ENCODE measurements at regions not wholly inside any gene's neighbourhood (a gene's known extent, or its start where the extent isn't known, plus 50 kb on each side); places are given as distances from the start of the nearest gene placed in this dataset.

GRCh38 chr10:105827133-105827532 is 1186.0 kb downstream of the SORCS3 start:
- Histone ChIP-seq H3K9me3 (ENCODE audit: control insufficient read depth in 2 of 2, low read length in 2 of 2) (no peaks in the 10 kb centered on the region), H3K4me3 (ENCODE audit: low read length in 2 of 2) (no peak overlapping the region), H3K36me3 (ENCODE audit: control insufficient read depth in 2 of 2, insufficient read depth in 2 of 2, low read length in 2 of 2) (no peaks in the 10 kb centered on the region), H3K4me1 (ENCODE audit: control insufficient read depth in 2 of 2, insufficient read depth in 2 of 2, low read length in 2 of 2) (no peaks in the 10 kb centered on the region), H3K9ac (ENCODE audit: low read depth in 1 of 2, low read length in 2 of 2) (no peak overlapping the region), H3K27ac (ENCODE audit: low read depth in 2 of 2, low read length in 2 of 2) (no peak overlapping the region), H3K27me3 (ENCODE audit: control insufficient read depth in 2 of 2, insufficient read depth in 2 of 2, low read length in 2 of 2) (no peaks in the 10 kb centered on the region)

- H3K9me3 ChIP-seq (ENCODE audit: control insufficient read depth in 2 of 2, low read length in 2 of 2), result no peaks in the 10 kb centered on the region
- H3K27me3 ChIP-seq (ENCODE audit: control insufficient read depth in 2 of 2, insufficient read depth in 2 of 2, low read length in 2 of 2), result no peaks in the 10 kb centered on the region
- H3K4me1 ChIP-seq (ENCODE audit: control insufficient read depth in 2 of 2, insufficient read depth in 2 of 2, low read length in 2 of 2), result no peaks in the 10 kb centered on the region
- H3K36me3 ChIP-seq (ENCODE audit: control insufficient read depth in 2 of 2, insufficient read depth in 2 of 2, low read length in 2 of 2), result no peaks in the 10 kb centered on the region
- H3K27ac ChIP-seq (ENCODE audit: low read depth in 2 of 2, low read length in 2 of 2), result no peak overlapping the region
- no peak overlapping the region for H3K9ac ChIP-seq (ENCODE audit: low read depth in 1 of 2, low read length in 2 of 2)
- no peak overlapping the region for H3K4me3 ChIP-seq (ENCODE audit: low read length in 2 of 2)
Observed at GRCh38 chr10:105807935-105808587, 1167.0 kb downstream of the SORCS3 start.

GRCh38 chr10:105803206-105803605 is 1162.1 kb downstream of the SORCS3 start:
- H3K9me3 ChIP-seq (ENCODE audit: control insufficient read depth in 2 of 2, low read length in 2 of 2), result no peaks in the 10 kb centered on the region
- H3K27me3 ChIP-seq (ENCODE audit: control insufficient read depth in 2 of 2, insufficient read depth in 2 of 2, low read length in 2 of 2), result no peaks in the 10 kb centered on the region
- no peak overlapping the region for H3K27ac ChIP-seq (ENCODE audit: low read depth in 2 of 2, low read length in 2 of 2)
- no peak overlapping the region for H3K9ac ChIP-seq (ENCODE audit: low read depth in 1 of 2, low read length in 2 of 2)
- H3K4me1 ChIP-seq (ENCODE audit: control insufficient read depth in 2 of 2, insufficient read depth in 2 of 2, low read length in 2 of 2), result no peaks in the 10 kb centered on the region
- H3K4me3 ChIP-seq (ENCODE audit: low read length in 2 of 2), result no peak overlapping the region
- H3K36me3 ChIP-seq (ENCODE audit: control insufficient read depth in 2 of 2, insufficient read depth in 2 of 2, low read length in 2 of 2), result no peaks in the 10 kb centered on the region

GRCh38 chr10:105800641-105801040 is 1159.6 kb downstream of the SORCS3 start:
- H3K9ac ChIP-seq (ENCODE audit: low read depth in 1 of 2, low read length in 2 of 2), result no peak overlapping the region
- H3K9me3 ChIP-seq (ENCODE audit: control insufficient read depth in 2 of 2, low read length in 2 of 2), result no peaks in the 10 kb centered on the region
- H3K4me3 ChIP-seq (ENCODE audit: low read length in 2 of 2), result no peak overlapping the region
- H3K4me1 ChIP-seq (ENCODE audit: control insufficient read depth in 2 of 2, insufficient read depth in 2 of 2, low read length in 2 of 2), result no peaks in the 10 kb centered on the region
- H3K36me3 ChIP-seq (ENCODE audit: control insufficient read depth in 2 of 2, insufficient read depth in 2 of 2, low read length in 2 of 2), result no peaks in the 10 kb centered on the region
- no peaks in the 10 kb centered on the region for H3K27me3 ChIP-seq (ENCODE audit: control insufficient read depth in 2 of 2, insufficient read depth in 2 of 2, low read length in 2 of 2)
- H3K27ac ChIP-seq (ENCODE audit: low read depth in 2 of 2, low read length in 2 of 2), result no peak overlapping the region

- Histone ChIP-seq H3K27ac (ENCODE audit: low read depth in 2 of 2, low read length in 2 of 2) (no peak overlapping the region), H3K9ac (ENCODE audit: low read depth in 1 of 2, low read length in 2 of 2) (no peak overlapping the region), H3K4me1 (ENCODE audit: control insufficient read depth in 2 of 2, insufficient read depth in 2 of 2, low read length in 2 of 2) (no peaks in the 10 kb centered on the region), H3K27me3 (ENCODE audit: control insufficient read depth in 2 of 2, insufficient read depth in 2 of 2, low read length in 2 of 2) (no peaks in the 10 kb centered on the region), H3K9me3 (ENCODE audit: control insufficient read depth in 2 of 2, low read length in 2 of 2) (no peaks in the 10 kb centered on the region), H3K36me3 (ENCODE audit: control insufficient read depth in 2 of 2, insufficient read depth in 2 of 2, low read length in 2 of 2) (no peaks in the 10 kb centered on the region), H3K4me3 (ENCODE audit: low read length in 2 of 2) (no peak overlapping the region)
Observed at GRCh38 chr10:105798328-105798889, 1157.3 kb downstream of the SORCS3 start.

GRCh38 chr10:105797234-105797890 is 1156.3 kb downstream of the SORCS3 start:
- H3K4me1 ChIP-seq (ENCODE audit: control insufficient read depth in 2 of 2, insufficient read depth in 2 of 2, low read length in 2 of 2), result no peaks in the 10 kb centered on the region
- H3K9ac ChIP-seq (ENCODE audit: low read depth in 1 of 2, low read length in 2 of 2), result no peak overlapping the region
- H3K27ac ChIP-seq (ENCODE audit: low read depth in 2 of 2, low read length in 2 of 2), result no peak overlapping the region
- no peaks in the 10 kb centered on the region for H3K36me3 ChIP-seq (ENCODE audit: control insufficient read depth in 2 of 2, insufficient read depth in 2 of 2, low read length in 2 of 2)
- no peaks in the 10 kb centered on the region for H3K27me3 ChIP-seq (ENCODE audit: control insufficient read depth in 2 of 2, insufficient read depth in 2 of 2, low read length in 2 of 2)
- H3K9me3 ChIP-seq (ENCODE audit: control insufficient read depth in 2 of 2, low read length in 2 of 2), result no peaks in the 10 kb centered on the region
- no peak overlapping the region for H3K4me3 ChIP-seq (ENCODE audit: low read length in 2 of 2)

GRCh38 chr10:105793071-105793470 is 1152.0 kb downstream of the SORCS3 start:
- no peak overlapping the region for H3K4me3 ChIP-seq (ENCODE audit: low read length in 2 of 2)
- H3K27me3 ChIP-seq (ENCODE audit: control insufficient read depth in 2 of 2, insufficient read depth in 2 of 2, low read length in 2 of 2), result no peaks in the 10 kb centered on the region
- H3K4me1 ChIP-seq (ENCODE audit: control insufficient read depth in 2 of 2, insufficient read depth in 2 of 2, low read length in 2 of 2), result no peaks in the 10 kb centered on the region
- H3K9me3 ChIP-seq (ENCODE audit: control insufficient read depth in 2 of 2, low read length in 2 of 2), result no peaks in the 10 kb centered on the region
- no peak overlapping the region for H3K27ac ChIP-seq (ENCODE audit: low read depth in 2 of 2, low read length in 2 of 2)
- H3K36me3 ChIP-seq (ENCODE audit: control insufficient read depth in 2 of 2, insufficient read depth in 2 of 2, low read length in 2 of 2), result no peaks in the 10 kb centered on the region
- no peak overlapping the region for H3K9ac ChIP-seq (ENCODE audit: low read depth in 1 of 2, low read length in 2 of 2)

GRCh38 chr10:105785721-105786120 is 1144.6 kb downstream of the SORCS3 start:
- no peak overlapping the region for H3K27ac ChIP-seq (ENCODE audit: low read depth in 2 of 2, low read length in 2 of 2)
- no peaks in the 10 kb centered on the region for H3K4me1 ChIP-seq (ENCODE audit: control insufficient read depth in 2 of 2, insufficient read depth in 2 of 2, low read length in 2 of 2)
- H3K4me3 ChIP-seq (ENCODE audit: low read length in 2 of 2), result no peak overlapping the region
- H3K9ac ChIP-seq (ENCODE audit: low read depth in 1 of 2, low read length in 2 of 2), result no peak overlapping the region
- no peaks in the 10 kb centered on the region for H3K27me3 ChIP-seq (ENCODE audit: control insufficient read depth in 2 of 2, insufficient read depth in 2 of 2, low read length in 2 of 2)
- no peaks in the 10 kb centered on the region for H3K36me3 ChIP-seq (ENCODE audit: control insufficient read depth in 2 of 2, insufficient read depth in 2 of 2, low read length in 2 of 2)
- H3K9me3 ChIP-seq (ENCODE audit: control insufficient read depth in 2 of 2, low read length in 2 of 2), result no peaks in the 10 kb centered on the region

- no peaks in the 10 kb centered on the region for H3K9me3 ChIP-seq (ENCODE audit: control insufficient read depth in 2 of 2, low read length in 2 of 2)
- H3K4me1 ChIP-seq (ENCODE audit: control insufficient read depth in 2 of 2, insufficient read depth in 2 of 2, low read length in 2 of 2), result no peaks in the 10 kb centered on the region
Observed at GRCh38 chr10:105783936-105784483, 1142.9 kb downstream of the SORCS3 start.

GRCh38 chr10:105774881-105775280 is 1133.8 kb downstream of the SORCS3 start:
- H3K27ac ChIP-seq (ENCODE audit: low read depth in 2 of 2, low read length in 2 of 2), result no peak overlapping the region
- no peak overlapping the region for H3K4me3 ChIP-seq (ENCODE audit: low read length in 2 of 2)
- no peaks in the 10 kb centered on the region for H3K36me3 ChIP-seq (ENCODE audit: control insufficient read depth in 2 of 2, insufficient read depth in 2 of 2, low read length in 2 of 2)
- H3K27me3 ChIP-seq (ENCODE audit: control insufficient read depth in 2 of 2, insufficient read depth in 2 of 2, low read length in 2 of 2), result no peaks in the 10 kb centered on the region
- H3K9ac ChIP-seq (ENCODE audit: low read depth in 1 of 2, low read length in 2 of 2), result no peak overlapping the region
- H3K9me3 ChIP-seq (ENCODE audit: control insufficient read depth in 2 of 2, low read length in 2 of 2), result no peaks in the 10 kb centered on the region
- no peaks in the 10 kb centered on the region for H3K4me1 ChIP-seq (ENCODE audit: control insufficient read depth in 2 of 2, insufficient read depth in 2 of 2, low read length in 2 of 2)

More at GRCh38 chr10:105783936-105784483, 1142.9 kb downstream of the SORCS3 start:
- no peaks in the 10 kb centered on the region for H3K27me3 ChIP-seq (ENCODE audit: control insufficient read depth in 2 of 2, insufficient read depth in 2 of 2, low read length in 2 of 2)
- H3K36me3 ChIP-seq (ENCODE audit: control insufficient read depth in 2 of 2, insufficient read depth in 2 of 2, low read length in 2 of 2), result no peaks in the 10 kb centered on the region
- no peak overlapping the region for H3K9ac ChIP-seq (ENCODE audit: low read depth in 1 of 2, low read length in 2 of 2)
- H3K4me3 ChIP-seq (ENCODE audit: low read length in 2 of 2), result no peak overlapping the region
- no peak overlapping the region for H3K27ac ChIP-seq (ENCODE audit: low read depth in 2 of 2, low read length in 2 of 2)

Data from mucosa of rectum (tissue), 2 donors.